SK-N-SH (cell line): ENCODE measurements at regions not wholly inside any gene's neighbourhood (a gene's known extent, or its start where the extent isn't known, plus 50 kb on each side); places are given as distances from the start of the nearest gene placed in this dataset.

Experiments used
- CTCF ChIA-PET: fragments of 300-600, 350-600 bp; formaldehyde crosslinking; extraction: SDS; loops from one replicate; lab custom pipeline; 2021; lab: Yijun Ruan, JAX
- POLR2A ChIA-PET: fragments of 350-600 bp; sonication (Branson Sonifier 250); formaldehyde crosslinking; extraction: SDS; loops from one replicate; lab custom pipeline; 2020; ENCODE audit warnings: antibody characterized with exemption, inconsistent platforms; lab: Yijun Ruan, JAX
- DNase-seq: peaks from one replicate; pipeline ENCODE4 v3.0.0; 2012
- H2AFZ ChIP-seq: fragments of 200-600 bp; sonication (generic); 2 replicates; pipeline ENCODE4 v1.8.1; 2016; ENCODE audit warnings: antibody characterized with exemption, mild to moderate bottlenecking, low read depth
- H3F3A ChIP-seq: fragments of 200-600 bp; sonication (generic); replicated peaks from 2 replicates; pipeline ENCODE3; 2016; ENCODE audit warnings: antibody characterized with exemption, mild to moderate bottlenecking; ENCODE audit not compliant: insufficient read depth
- H3K27ac ChIP-seq, 2 experiments: fragments of 200-500 bp in 1 of 2; fragments of 200-600 bp in 1 of 2; sonication (Bioruptor generic) in 1 of 2; sonication (generic), shearing (Covaris generic) in 1 of 2; 2 replicates each; pipeline versions ENCODE4 v1.5.1 to v1.6.1; 2014 to 2016; ENCODE audit warnings: low read depth in 2 of 2, inconsistent platforms in 1 of 2, low read length in 1 of 2, mild to moderate bottlenecking in 1 of 2, mixed read lengths in 1 of 2
- H3K27me3 ChIP-seq: fragments of 200-600 bp; sonication (generic), shearing (Covaris generic); 2 replicates; pipeline ENCODE4 v1.6.1; 2016; ENCODE audit warnings: mixed run types; ENCODE audit not compliant: insufficient read depth
- H3K36me3 ChIP-seq, 2 experiments: fragments of 200-500 bp in 1 of 2; fragments of 200-600 bp in 1 of 2; sonication (Bioruptor generic) in 1 of 2; sonication (generic) in 1 of 2; replicated peaks in 1 of 2; 2 replicates each; pipeline versions ENCODE3 to v1.5.1; 2014 to 2016; ENCODE audit warnings: low read length in 1 of 2, mild to moderate bottlenecking in 1 of 2; ENCODE audit not compliant: insufficient read depth in 2 of 2, control insufficient read depth in 1 of 2
- H3K4me1 ChIP-seq, 2 experiments: fragments of 200-500 bp in 1 of 2; fragments of 200-600 bp in 1 of 2; sonication (Bioruptor generic) in 1 of 2; sonication (generic), shearing (Covaris generic) in 1 of 2; 2 replicates each; pipeline versions ENCODE4 v1.5.1 to v1.6.1; 2014 to 2016; ENCODE audit warnings: low read depth in 1 of 2, low read length in 1 of 2, mixed run types in 1 of 2; ENCODE audit not compliant: insufficient read depth in 2 of 2, control insufficient read depth in 1 of 2
- H3K4me2 ChIP-seq: fragments of 200-600 bp; sonication (generic), shearing (Covaris generic); 2 replicates; pipeline ENCODE4 v1.6.1; 2017; ENCODE audit warnings: mixed run types
- H3K4me3 ChIP-seq, 2 experiments: fragments of 200-500 bp in 1 of 2; fragments of 200-600 bp in 1 of 2; sonication (Bioruptor generic) in 1 of 2; sonication (generic), shearing (Covaris generic) in 1 of 2; 2 replicates each; pipeline versions ENCODE4 v1.5.1 to v1.8.1; 2014 to 2016; ENCODE audit warnings: low read depth in 2 of 2, inconsistent platforms in 1 of 2, low read length in 1 of 2, mild to moderate bottlenecking in 1 of 2, mixed read lengths in 1 of 2, moderate library complexity in 1 of 2
- H3K79me2 ChIP-seq: fragments of 200-600 bp; sonication (generic); 2 replicates; pipeline ENCODE4 v1.8.1; 2017; ENCODE audit warnings: mild to moderate bottlenecking; ENCODE audit not compliant: insufficient read depth
- H3K9ac ChIP-seq: fragments of 200-600 bp; sonication (generic); 2 replicates; pipeline ENCODE4 v1.6.1; 2017; ENCODE audit warnings: mixed run types
- H3K9me2 ChIP-seq: fragments of 200-600 bp; sonication (generic); 2 replicates; pipeline ENCODE4 v1.6.1; 2017; ENCODE audit warnings: mixed run types
- H3K9me3 ChIP-seq: fragments of 200-600 bp; sonication (generic); 2 replicates; pipeline ENCODE4 v1.6.1; 2017; ENCODE audit warnings: mixed run types, mild to moderate bottlenecking, moderate library complexity
- H4K20me1 ChIP-seq: fragments of 200-600 bp; sonication (generic); 2 replicates; pipeline ENCODE4 v1.6.1; 2017; ENCODE audit warnings: mild to moderate bottlenecking, mixed run types; ENCODE audit not compliant: insufficient read depth
- CHD2 ChIP-seq: fragments of 150-350 bp; IDR thresholded peaks from 2 replicates; pipeline ENCODE4 v1.6.1; 2018; ENCODE audit warnings: low read length; ENCODE audit not compliant: partially characterized antibody
- ELF1 ChIP-seq: IDR thresholded peaks from 2 replicates; pipeline ENCODE4 v1.4.0; 2012
- EP300 ChIP-seq, 2 experiments: IDR thresholded peaks; 2 replicates each; pipeline versions ENCODE4 v1.4.0 to v1.6.1; 2012; ENCODE audit warnings: borderline replicate concordance in 1 of 2, low read depth in 1 of 2, low read length in 1 of 2
- EZH2phosphoT487 ChIP-seq: fragments of 200-600 bp; sonication (generic); IDR thresholded peaks from 2 replicates; pipeline ENCODE4 v1.6.1; 2017; ENCODE audit warnings: low read depth, mixed run types, mild to moderate bottlenecking, antibody characterized with exemption, moderate library complexity, borderline replicate concordance
- FOXJ3 ChIP-seq: sonication (generic); formaldehyde crosslinking; IDR thresholded peaks from 2 replicates; pipeline ENCODE4 v1.5.1; 2020; ENCODE audit warnings: mild to moderate bottlenecking, missing genetic modification reagents
- FOXM1 ChIP-seq: IDR thresholded peaks from 2 replicates; pipeline ENCODE4 v1.4.0; 2012; ENCODE audit warnings: low read depth, mild to moderate bottlenecking
- GABPA ChIP-seq: IDR thresholded peaks from 2 replicates; pipeline ENCODE4 v1.4.0; 2012; ENCODE audit warnings: low read depth, mild to moderate bottlenecking
- MEF2A ChIP-seq: IDR thresholded peaks from 2 replicates; pipeline ENCODE4 v1.4.0; 2012; ENCODE audit warnings: low read depth, borderline replicate concordance
- MXI1 ChIP-seq: IDR thresholded peaks from 2 replicates; pipeline ENCODE4 v1.6.1; 2012; ENCODE audit warnings: mild to moderate bottlenecking, low read depth, low read length, improper control_type of control experiment
- NFIC ChIP-seq: IDR thresholded peaks from 2 replicates; pipeline ENCODE4 v1.4.0; 2012; ENCODE audit warnings: borderline replicate concordance
- RXRA ChIP-seq: IDR thresholded peaks from 2 replicates; pipeline ENCODE4 v1.4.0; 2012; ENCODE audit warnings: low read depth, mild to moderate bottlenecking, borderline replicate concordance
- TAF1 ChIP-seq: IDR thresholded peaks from 2 replicates; pipeline ENCODE4 v1.6.1; 2012; ENCODE audit warnings: low read depth, mild to moderate bottlenecking, low read length, moderate library complexity, borderline replicate concordance
- TCF12 ChIP-seq: IDR thresholded peaks from 2 replicates; pipeline ENCODE4 v1.4.0; 2012
- YY1 ChIP-seq: IDR thresholded peaks from 2 replicates; pipeline ENCODE4 v1.4.0; 2012; ENCODE audit warnings: low read depth, mild to moderate bottlenecking
- WGBS: methylation state at CpG from one replicate; pipeline ENCODE4 v1.1.6; 2017; ENCODE audit warnings: low lambda C conversion rate; 5-methylcytosine and 5-hydroxymethylcytosine counted together
- TF ChIP-seq, protein P1 (sequence below): fragments of 150-350 bp; IDR thresholded peaks from 2 replicates; pipeline ENCODE4 v1.6.1; 2016; ENCODE audit warnings: mild to moderate bottlenecking, low read depth, low read length
- TF ChIP-seq, protein P2 (sequence below): IDR thresholded peaks from 2 replicates; pipeline ENCODE4 v1.4.0; 2012; ENCODE audit warnings: low read depth
- TF ChIP-seq, protein P3 (sequence below): fragments of 150-350 bp; IDR thresholded peaks from 2 replicates; pipeline ENCODE4 v1.6.1; 2017; ENCODE audit warnings: antibody characterized with exemption, low read length, low read depth, borderline replicate concordance

DNA sequence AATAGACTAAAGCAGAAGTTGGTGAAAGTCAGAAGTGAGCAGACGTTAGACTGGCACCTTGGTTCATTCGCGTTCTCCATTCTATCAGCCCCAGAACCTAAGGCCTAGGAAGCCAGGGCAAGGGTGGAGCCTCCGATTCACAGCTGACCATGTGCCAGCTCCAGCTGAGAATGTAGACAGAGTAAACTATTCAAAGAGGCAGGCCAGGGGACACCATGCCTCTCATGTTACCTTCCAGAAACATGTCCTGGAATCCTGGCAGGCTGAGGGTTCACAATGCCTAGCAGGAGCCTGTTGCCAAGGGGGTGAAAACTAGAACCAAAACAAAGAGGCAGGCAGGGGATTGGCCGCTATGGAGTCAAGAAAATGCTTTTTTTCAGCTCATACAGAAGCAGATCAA lies 224.4 kb upstream of the POU2AF2 start:
- H3K36me3 ChIP-seq: no peaks in the 10 kb centered on the region
- H3K79me2 ChIP-seq: no peaks in the 10 kb centered on the region
- H3K27me3 ChIP-seq: no peaks in the 10 kb centered on the region
- H3K9me3 ChIP-seq: no peaks in the 10 kb centered on the region
- H3K9ac ChIP-seq: no peak overlapping the region
- no peak overlapping the region for H2AFZ ChIP-seq
- no peak overlapping the region for H3K27ac ChIP-seq
- H3F3A ChIP-seq: no peaks in the 10 kb centered on the region
- H3K4me3 ChIP-seq: no peak overlapping the region
- H4K20me1 ChIP-seq: no peaks in the 10 kb centered on the region
- no peak overlapping the region for H3K4me2 ChIP-seq
- POLR2A ChIA-PET: no interaction called here
- TF ChIP-seq TCF12 (no peak), MXI1 (no peak), CHD2 (no peak), RXRA (no peak), MEF2A (no peak), FOXJ3 (CRISPR knock-in tag) (no peak), EZH2phosphoT487 (no peak), ELF1 (no peak), TAF1 (no peak), NFIC (no peak), GABPA (no peak)
- TF ChIP-seq, protein P1, sequence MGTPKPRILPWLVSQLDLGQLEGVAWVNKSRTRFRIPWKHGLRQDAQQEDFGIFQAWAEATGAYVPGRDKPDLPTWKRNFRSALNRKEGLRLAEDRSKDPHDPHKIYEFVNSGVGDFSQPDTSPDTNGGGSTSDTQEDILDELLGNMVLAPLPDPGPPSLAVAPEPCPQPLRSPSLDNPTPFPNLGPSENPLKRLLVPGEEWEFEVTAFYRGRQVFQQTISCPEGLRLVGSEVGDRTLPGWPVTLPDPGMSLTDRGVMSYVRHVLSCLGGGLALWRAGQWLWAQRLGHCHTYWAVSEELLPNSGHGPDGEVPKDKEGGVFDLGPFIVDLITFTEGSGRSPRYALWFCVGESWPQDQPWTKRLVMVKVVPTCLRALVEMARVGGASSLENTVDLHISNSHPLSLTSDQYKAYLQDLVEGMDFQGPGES: no peak
- TF ChIP-seq, protein P2, sequence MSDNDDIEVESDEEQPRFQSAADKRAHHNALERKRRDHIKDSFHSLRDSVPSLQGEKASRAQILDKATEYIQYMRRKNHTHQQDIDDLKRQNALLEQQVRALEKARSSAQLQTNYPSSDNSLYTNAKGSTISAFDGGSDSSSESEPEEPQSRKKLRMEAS: no peak
- TF ChIP-seq, protein P3, sequence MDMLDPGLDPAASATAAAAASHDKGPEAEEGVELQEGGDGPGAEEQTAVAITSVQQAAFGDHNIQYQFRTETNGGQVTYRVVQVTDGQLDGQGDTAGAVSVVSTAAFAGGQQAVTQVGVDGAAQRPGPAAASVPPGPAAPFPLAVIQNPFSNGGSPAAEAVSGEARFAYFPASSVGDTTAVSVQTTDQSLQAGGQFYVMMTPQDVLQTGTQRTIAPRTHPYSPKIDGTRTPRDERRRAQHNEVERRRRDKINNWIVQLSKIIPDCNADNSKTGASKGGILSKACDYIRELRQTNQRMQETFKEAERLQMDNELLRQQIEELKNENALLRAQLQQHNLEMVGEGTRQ: no peak
- no peaks in the 10 kb centered on the region; a peak in 1 of 4 replicates for H3K4me1 ChIP-seq
- no peak for DNase-seq
- CTCF ChIA-PET: no interaction called here
- H3K9me2 ChIP-seq: no peaks in the 10 kb centered on the region
- 79% methylated on average over 5 of the region's 5 CpGs for WGBS

DNA sequence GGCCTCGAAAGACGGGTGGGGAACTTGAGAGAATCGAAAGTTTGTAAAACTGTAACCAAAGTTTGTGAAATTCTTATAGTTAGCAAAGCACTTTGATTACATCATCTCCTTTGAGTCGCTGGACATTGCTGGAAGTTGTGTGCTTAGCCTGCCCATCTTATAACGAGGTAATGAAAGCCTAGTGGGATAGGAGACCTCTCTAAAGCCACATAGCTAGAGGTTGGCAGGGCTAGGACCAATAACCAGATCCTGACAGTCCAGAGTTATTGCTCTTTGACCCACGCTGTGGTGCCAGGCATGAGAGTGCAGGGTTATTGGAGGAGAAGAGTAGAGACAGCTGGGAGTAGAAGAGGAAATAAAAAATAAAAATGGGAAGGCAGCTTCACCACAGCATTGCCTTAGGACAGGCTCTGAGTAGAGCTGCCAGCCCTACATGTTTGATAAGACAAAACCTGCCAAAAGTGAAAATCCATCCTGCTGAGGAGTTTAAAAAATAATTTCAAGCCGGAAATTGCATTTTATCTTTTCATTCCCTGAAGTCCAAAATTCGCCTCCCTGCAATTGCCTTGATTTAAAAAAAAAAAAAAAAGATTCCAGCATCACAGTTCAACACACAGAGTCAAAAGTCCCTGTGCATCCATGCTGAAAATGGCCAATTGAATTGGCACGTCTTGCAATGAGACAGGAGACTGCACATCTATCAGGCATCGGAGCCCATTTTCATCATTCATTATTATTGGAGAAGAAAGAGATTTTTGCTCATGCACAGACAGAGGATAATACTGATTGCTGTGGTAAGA lies 225.5 kb upstream of the POU2AF2 start:
- Histone ChIP-seq H3K27me3 (no peaks in the 10 kb centered on the region), H3K4me3 (no peak overlapping the region), H3K4me1 (no peaks in the 10 kb centered on the region; a peak in 1 of 4 replicates), H3K36me3 (no peaks in the 10 kb centered on the region), H3K79me2 (no peaks in the 10 kb centered on the region), H3F3A (no peaks in the 10 kb centered on the region), H3K9me2 (no peaks in the 10 kb centered on the region), H4K20me1 (no peaks in the 10 kb centered on the region), H3K9me3 (no peaks in the 10 kb centered on the region), H2AFZ (no peak overlapping the region), H3K27ac (no peak overlapping the region), H3K9ac (no peak overlapping the region), H3K4me2 (no peak overlapping the region)
- DNase-seq: no peak
- ChIA-PET CTCF (no interaction called here), POLR2A (no interaction called here)
- 72% methylated on average over 10 of the region's 10 CpGs for WGBS
- no peak for TF ChIP-seq FOXM1
- no peak for TF ChIP-seq ELF1
- no peak for TF ChIP-seq GABPA
- no peak for TF ChIP-seq YY1
- TF ChIP-seq EP300 (IDR thresholded peaks at IDR 0.05; ENCODE audit: borderline replicate concordance in 1 of 2, low read depth in 1 of 2, low read length in 1 of 2): no peak
- no peak for TF ChIP-seq EZH2phosphoT487
- no peak for TF ChIP-seq RXRA
